Skin of body (tissue), 1 donor: ENCODE measurements at regions not wholly inside any gene's neighbourhood (a gene's known extent, or its start where the extent isn't known, plus 50 kb on each side); places are given as distances from the start of the nearest gene placed in this dataset.

Experiments used
- DNase-seq: peaks from one replicate; lab custom pipeline; 2025; lab: John Stamatoyannopoulos, UW

DNA sequence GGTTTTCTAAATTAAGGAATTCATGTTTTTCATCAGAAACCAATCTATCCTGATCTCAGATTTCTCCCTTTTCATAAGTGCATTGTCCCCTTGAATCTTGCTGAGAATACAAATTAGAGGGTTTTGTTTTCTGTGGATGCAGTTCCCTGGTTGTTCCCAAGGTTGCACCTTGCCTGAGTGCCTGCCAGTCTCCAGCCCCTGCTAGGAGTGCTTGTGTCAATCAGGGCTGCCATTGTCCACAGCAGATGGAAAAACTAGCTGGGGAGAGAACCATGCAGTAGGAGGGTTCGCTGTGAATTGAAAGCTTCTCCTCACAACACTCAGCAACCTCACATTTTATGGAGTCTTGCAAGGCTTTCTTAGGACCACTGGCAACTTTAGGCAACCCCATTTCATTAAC lies 210.8 kb upstream of the CTNNB1 start:
- DNase-seq: no peak

DNA sequence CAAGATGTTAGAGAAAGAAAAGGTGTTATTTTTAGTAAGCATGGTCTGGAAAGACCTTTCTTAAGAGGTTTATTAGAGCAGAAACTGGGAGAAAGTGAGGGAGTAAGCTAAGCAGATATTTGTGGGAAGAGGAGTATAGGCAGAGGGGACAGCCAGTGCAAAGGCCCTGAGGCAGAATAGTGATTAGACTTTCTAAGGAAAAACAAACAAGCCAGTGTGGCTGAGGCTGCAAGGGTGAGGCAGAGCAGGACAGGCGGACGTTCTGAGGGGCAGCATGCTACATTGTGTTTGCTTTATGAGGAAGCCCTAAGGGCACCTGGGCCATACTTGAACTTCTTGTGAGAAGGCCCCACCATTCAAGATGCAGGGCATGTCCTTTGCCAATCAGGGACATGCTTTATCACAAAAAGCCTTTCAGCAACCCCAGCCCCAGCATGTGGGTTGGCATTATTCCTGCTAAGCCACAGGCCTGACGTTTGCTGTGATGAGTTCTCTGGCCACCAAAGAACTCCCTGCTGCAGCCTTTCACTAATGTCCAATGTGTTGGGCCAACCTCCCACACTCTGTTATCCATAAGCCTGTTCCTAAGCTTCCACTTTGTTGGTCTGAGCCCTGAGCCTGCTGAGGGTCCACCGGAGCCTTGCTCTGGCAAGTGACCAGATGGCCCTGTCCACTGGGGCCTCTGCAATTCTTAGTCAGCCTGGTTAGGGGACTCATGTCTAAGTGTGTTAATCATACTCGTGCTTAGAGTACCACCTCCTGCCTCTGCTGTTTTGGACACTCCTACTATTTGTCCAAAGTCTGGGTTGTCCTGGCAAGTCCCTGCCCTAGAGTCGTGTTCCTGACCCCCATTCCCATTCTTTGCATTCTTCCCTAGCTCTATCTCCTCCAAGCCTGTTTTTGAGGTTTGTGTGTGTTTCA lies 209.9 kb upstream of the CTNNB1 start:
- DNase-seq: no peak

DNA sequence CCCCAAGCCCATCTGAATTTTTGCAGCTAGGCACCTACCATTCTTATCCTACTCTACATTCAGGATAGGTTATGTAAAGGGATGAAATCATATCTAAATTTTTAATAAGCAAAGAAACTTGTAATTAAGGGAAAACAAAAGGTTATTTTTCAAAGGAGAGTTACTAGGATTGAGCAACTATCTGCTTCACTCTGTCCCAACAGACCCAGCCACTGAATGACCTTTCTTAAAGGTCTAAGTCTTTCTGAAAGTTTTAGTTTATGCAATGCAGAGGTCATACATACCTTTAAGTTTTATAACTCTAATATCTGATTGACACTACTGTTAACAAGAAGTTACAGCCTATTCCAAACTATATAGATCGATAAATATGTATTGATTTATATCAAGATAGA lies 209.2 kb upstream of the CTNNB1 start:
- no peak for DNase-seq

DNA sequence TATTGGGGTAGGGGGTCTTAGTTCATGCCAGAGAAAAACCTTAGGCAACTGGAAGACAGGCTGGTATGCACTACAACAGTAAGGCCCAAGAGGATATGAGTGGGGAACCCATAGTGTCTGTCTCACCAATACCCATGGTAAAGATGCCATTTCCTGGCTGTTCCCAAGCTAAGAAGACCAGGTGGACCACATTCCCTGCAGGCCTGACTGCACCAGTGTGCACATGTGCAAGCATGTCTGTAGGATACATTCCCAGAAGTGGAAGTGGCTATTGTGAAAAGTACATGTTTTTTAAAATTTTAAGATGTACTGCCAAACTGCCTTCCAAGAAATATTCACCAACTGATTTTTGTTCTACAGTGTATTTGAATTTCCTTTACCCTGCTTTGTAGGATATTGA lies 207.3 kb upstream of the CTNNB1 start:
- no peak for DNase-seq

DNA sequence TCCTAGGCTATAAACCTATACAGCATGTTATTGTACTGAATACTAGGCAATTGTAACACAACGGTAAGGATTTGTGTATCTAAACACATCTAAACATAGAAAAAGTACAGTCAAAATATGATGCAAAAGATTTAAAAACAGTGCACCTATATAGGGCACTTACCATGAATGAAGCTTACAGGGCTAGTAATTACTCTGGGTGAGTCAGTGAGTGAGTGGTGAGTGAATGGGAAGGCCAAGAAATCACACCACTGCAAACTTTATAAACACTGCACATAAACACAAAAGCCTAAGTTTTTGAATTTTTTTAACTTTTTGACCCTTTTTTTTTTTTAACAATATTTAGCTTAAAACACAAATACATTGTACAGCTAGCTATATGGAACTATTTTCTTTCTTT lies 204.7 kb upstream of the CTNNB1 start:
- DNase-seq: no peak

DNA sequence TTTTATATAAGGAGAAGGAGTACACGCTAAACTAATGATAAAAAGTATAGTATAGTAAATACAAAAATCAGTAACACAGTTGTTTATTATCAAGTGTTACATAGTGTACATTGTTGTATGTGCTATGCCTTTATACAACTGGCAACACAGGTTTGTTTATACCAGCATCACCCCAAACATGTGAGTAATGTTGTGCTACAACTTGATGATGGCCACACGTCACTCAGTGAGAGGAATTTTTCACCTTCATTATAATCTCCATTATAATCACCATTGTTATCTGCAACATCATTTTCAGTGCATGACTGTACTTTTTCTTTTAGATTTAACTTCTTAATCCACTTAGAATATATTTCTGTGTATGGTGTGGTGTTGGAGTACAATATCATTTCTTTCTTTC lies 204.0 kb upstream of the CTNNB1 start:
- no peak for DNase-seq

DNA sequence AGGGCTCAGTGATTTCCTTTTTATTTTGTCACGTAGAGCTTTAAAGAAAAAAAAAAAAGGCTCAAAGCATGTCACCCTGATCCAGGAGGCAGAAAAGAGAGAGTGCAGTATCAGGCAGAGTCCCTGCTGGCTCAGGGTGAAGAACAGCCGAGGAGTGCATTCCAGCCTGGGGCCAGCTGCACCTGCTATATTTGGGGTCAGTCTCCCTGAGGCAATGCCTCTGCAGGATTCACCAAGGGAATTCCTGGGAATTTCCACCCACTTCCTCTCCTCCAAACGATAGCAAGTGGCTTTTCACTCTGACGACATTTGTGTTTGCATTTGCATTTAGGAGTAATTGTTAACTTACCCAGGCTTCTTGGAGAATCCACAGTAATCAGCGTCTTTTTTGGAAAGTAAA lies 202.9 kb upstream of the CTNNB1 start:
- DNase-seq: no peak

DNA sequence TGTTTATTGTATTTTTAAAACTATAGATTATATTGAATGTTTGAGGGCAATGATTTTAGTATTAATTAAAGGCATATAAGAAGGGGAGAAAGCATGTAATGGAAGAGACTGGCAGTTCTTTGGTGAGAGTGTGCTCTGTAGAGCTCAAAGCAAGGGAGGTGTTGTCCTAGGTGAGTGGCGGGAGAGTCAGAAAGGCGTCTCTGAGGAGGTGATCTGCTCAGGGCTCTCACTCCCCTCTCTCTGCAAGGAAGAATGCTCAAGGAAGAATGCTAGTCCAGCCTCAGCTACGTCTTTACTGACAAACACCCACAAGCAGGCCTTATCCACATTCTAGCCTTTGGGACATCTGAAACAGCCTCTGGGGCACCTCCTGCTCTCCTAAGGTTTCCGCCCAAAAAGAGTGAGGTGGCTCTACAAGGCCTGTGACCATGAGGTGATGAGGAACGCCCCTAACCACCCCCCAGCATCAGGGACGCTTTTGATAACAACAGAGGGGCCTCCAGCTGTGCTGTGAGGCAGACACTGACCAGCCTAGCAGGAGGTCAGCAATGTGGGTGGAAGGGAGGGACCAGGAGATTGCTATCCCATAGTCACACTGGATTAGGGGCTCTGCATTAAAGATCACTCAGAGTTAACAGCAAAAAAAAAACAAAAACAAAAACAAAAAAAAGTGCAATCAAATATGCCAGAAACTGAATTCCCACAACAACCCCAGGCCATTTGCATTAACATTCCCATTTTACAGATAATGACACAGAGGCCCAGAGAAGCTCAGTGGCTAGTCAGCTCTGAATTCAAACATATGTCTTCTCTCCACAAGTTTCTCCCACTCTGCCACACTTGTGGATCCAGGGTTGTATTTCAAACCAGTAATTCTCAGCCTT lies 202.2 kb upstream of the CTNNB1 start:
- DNase-seq: no peak

DNA sequence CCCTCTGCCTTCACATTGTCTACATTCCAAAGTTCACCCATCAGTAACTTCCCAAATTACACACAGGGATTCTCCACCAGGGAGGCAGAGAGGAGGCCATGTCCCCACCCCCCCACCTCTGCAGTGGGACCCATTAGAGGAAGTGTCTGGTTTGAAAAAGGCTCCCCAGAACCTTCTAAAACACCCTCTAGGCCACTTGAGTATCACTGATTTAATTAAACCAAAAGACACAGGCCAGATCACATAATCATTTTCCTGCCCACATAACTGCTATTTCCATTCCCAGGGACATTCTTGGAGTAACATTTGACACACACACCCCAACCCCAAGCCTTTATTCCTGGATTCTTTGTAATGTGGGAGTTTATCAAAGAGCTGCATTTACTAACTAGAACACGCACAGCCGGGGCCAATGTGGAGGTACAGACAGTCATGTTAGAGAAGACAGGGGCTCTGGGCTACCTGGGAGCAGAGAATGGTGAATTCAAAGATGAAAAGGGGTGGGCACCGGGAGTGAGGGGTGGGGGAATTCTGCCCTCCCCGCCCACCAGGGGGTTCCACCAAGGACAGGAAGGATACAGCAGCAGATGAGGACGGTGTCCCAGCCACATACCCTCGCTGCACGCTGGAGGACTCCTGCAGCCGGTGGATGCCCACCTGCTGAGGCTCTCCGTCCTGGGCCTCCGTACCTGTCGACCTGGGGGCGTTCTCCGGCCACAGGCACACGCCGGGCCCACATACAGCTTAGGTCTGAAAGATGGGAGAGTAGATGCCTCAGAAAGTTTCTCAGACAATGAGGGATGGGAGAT lies 201.4 kb upstream of the CTNNB1 start:
- DNase-seq: no peak

DNA sequence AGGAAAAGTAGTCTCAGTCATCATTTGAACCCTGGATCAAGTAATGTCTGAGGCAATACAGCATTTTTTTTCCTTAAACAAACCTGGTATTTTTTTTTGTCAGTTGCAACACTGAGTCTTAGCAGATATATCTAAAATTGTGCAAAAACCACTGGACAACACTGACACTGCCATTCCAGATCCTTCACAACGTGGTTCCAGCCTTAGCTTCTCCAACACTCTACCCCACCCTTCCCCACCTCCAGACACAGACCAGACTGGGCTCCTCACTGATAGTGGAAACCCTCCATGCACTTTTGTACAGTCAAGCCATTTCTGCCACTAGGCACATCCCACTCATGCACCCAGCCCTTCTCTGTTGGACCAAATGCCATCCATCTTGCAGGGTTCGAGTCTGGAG lies 199.6 kb upstream of the CTNNB1 start:
- DNase-seq: no peak

DNA sequence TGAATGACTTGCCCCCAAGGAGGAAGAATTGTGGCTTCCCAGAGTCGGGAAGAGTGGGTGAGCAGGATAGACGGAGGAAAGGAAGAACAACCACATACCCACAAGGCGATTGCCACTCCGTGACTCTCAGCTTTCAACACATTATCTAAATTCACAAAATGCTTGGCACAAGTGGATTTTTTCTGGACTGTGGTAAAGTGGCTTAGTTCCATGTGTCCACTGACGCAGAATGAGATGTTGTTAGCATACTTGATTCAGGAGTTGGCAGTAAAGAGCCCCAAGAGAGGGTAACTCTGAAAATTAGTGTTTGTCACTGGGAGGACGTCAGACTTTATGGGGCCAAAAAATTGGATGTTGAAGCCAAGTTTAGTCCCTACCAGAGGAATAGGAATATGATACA lies 198.8 kb upstream of the CTNNB1 start:
- DNase-seq: no peak

DNA sequence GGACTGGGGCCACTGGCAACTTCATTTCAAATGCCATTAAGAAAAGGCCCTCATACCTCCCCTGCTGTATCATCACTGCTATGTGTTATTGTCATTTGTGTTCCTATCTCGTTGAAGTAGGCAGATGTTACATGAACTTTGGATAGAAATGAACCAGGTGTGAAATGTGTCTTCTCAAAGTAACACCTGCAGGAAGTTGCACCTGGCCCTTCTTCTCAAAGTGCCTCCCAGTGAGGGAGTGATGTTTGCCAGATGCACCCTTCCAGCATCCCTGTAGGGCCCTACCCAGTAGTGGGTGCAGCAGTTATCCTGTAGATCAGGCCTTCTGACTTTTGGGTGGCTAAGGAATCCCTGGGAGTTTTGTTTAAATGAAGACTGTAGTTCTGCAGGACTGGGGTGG lies 197.7 kb upstream of the CTNNB1 start:
- DNase-seq: no peak

DNA sequence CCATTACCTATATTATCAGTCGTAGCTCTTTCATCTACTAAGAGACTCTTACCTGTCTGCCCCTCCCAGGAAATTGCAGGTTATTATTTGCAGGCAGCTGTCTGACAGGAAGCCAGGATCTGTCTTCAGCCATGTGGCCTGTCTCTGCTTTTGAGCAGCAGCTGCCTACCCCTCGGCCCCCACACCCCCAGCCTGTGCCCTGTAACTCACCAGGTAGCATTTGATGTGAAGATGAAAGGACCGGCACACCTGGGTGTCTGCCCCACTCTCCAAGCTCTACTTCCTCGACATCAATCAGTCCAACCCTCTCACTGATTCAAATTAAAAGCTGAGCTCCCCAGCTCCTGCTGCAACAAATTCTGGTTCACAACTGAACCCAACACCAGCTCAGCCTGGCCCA lies 197.2 kb upstream of the CTNNB1 start:
- no peak for DNase-seq

DNA sequence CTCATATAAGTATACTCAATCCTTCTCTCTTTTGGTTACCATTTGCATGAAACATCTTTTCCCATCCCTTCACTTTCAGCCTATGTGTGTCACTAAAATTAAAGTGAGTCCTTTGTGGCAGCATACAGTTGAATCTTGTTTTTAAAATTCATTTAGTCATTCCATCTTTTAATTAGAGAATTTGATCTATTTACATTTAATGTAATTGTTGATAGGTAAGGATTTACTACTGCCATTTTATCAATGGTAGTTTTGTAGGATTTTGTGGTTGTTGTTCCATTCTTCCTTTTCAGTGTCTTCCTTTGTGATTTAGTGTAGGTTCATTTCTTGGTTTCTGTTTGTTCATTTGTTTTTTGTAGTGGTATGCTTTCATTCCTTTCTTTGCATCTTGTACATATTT lies 191.9 kb upstream of the CTNNB1 start:
- no peak for DNase-seq

DNA sequence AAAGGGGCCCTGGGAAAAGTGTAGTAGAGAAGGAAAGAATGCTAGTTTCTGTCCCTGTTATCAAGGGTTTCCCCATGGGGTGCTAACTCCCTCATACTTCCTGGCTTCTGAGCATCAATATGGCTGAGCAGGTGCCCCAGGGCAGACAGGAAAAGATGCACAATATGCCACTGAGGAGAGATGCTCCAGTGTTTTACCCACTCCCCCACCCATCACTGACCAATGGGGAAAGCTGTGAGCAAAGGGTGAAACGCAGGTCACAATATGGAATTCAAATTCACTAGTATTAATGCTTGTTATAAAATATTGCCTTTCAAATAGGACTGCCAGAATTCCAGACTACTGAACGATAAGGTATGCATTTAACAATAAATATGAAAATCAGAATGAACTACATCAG lies 187.5 kb upstream of the CTNNB1 start:
- no peak for DNase-seq

DNA sequence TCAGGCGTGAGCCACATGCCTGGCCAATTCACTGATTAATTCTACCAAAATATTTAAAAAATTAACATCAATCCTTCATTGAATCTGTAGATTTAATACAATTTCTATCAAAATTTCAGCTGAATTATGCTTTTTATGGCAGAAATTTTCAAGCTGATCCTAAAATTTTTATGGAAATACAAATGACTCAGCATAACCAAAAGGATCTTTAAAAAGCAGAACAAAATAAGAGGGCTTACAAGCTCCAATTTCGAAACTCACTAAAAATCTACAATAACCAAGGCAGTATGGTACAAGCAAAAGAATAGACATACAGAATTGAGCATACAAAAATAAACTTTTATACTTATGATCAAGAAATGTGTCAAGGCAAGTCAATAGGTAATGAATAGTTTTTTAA lies 180.4 kb upstream of the CTNNB1 start:
- no peak for DNase-seq

DNA sequence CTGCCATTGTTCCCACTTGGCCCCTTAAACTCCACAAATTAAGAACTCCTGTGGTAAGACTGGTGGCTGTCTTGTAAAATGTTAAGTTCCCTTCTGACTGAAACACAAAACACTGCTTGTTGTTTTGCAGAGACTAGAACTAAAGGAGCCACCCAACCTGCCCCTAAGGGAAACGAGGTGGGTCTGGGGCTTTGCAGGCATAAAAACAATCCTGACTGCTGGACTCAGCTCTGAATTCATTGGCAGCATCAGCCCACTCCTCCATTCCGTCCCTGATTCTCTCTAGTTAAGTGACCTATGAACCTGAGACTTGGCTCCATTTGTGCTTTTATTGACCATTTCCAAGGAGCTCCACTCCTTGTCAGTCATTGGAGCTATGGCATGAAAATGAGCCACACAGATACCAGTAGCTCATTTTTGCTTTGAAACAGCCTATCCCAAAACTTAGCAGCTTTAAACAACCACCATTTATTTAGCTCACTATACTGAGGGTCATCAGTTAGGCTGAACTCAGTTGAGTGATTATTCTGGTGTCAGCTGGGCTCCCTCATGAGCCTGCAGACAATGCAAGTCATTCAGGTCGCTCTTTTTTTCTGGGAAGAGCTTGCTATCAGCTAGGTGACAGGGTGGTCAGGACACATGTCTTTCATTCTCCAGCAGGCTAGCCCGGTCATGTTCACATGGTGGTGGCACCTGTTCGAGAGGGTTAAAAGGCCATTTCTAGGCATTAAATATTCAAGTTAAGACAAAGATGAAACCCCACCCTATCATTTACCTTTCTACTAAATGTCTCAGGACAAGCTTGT lies 175.1 kb upstream of the CTNNB1 start:
- no peak for DNase-seq

DNA sequence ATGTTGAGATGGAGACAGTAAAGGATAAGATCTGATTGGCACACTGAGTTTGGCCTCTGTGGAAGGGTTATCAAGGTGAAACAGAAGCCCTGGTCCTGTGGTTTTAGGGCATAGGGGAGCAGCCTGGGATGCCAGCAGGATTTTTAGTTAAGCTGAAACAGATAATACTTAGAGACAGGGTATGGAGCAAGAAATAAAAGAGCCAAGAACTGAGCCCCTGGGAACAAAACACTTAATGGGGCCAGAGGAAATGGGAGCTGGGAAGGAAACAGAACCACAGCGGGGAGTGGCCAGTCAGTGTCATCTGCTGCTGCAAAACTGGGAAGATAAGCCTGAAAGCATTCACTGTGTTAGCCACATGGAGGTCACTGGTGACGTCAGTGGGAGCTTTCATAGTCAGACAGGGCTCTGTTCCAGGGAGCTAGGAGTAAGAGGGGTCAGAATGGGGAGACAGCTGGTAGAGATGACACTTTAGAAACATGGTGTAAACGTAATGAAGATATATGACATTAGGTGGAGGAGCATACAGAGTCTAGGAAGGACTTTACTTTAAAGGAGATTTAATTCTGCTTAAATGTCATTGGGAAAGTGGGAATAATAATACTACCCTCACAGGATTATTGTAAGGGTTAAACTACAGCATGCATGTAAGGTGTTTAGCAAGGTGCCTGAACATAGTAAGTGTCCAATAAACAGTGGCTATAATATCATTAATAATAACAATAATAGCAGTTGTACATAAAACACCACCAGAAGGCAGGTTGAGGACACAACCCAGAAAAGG lies 172.7 kb upstream of the CTNNB1 start:
- peak; percentile 37 for DNase-seq

DNA sequence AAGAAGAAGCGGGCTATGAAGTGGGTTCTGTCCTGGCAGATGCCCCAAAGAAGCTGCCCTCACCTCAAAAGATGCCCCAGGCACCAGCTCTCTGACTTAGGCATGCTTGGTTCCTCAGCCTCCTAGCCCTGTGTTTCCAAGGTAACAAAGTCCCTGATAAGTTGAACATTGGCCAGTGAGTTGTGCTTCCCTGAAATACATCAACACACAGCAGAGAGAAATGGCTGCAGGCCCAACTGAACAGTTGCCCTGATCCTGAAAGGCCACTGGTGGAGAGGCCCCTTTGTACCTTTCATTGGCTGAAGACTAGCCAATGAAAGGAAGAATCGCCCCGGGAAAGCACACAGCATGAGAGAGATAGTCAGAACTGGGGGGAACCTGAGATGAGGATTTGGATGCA lies 169.9 kb upstream of the CTNNB1 start:
- DNase-seq: no peak

DNA sequence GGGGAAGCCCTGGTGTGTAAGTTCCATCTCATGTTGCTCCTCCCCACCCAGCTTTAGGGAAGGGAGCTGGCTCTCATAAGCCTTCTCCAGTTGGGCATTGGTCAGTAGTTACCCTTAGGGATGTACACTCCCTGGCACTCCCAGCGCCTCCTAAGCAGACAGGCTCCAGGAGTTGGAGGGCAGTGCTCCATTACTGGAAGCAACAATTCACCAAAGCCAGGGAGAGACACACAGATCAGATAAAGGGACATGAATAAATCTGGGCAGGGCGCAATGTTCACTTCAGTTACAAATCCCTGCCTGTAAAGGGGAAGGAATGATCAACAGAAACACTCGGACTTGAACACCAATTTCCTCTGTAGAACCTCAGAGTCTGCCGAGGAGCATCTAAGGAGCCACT lies 169.1 kb upstream of the CTNNB1 start:
- DNase-seq: no peak
